GM19395 (cell line): ENCODE measurements at regions not wholly inside any gene's neighbourhood (a gene's known extent, or its start where the extent isn't known, plus 50 kb on each side); places are given as distances from the start of the nearest gene placed in this dataset.

ENCODE experiments used
- ATAC-seq: cut with Tn5 transposase; IDR thresholded peaks from one replicate; pipeline ENCODE4 v1.9.1; 2021; ENCODE audit warnings: mild to moderate bottlenecking, moderate library complexity; ENCODE audit not compliant: unreplicated experiment

DNA sequence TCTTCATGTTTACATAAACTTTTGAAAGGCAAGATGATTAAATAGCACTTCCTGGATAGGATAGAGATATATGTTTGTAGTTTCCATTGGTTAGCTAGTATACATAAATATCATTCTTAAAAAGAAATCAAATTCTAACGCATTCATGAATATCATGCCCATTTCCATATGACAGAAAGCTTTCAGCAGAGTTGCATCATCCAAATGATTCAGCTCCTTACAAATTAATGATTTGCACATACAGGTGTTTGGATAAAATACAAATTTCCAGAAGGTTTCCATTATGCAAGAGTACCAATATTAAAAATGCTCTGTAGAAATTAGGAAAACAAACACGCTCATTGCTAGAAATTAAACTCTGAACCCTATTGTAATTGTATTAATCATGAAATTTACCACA lies 264.4 kb downstream of the FOXG1 start:
- no peak for ATAC-seq

DNA sequence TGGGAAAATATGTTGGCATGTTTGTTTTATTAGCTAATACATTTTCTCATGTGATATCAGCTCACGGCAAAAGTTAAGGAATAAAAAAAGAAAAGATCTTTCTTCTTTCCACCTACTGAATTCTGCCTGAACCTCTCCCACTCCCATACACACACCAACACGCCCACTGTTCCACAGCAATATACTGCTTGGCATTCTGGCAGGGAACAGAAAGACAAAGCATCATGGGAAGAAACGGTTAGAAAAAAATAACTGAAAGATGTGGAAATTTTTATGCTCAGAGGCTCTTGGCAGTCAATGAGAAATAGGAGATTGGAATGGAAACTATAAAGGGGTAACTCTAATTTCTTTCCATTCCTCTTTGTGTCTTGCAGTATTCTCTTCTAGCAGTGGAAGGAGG lies 268.5 kb downstream of the FOXG1 start:
- no peak for ATAC-seq

DNA sequence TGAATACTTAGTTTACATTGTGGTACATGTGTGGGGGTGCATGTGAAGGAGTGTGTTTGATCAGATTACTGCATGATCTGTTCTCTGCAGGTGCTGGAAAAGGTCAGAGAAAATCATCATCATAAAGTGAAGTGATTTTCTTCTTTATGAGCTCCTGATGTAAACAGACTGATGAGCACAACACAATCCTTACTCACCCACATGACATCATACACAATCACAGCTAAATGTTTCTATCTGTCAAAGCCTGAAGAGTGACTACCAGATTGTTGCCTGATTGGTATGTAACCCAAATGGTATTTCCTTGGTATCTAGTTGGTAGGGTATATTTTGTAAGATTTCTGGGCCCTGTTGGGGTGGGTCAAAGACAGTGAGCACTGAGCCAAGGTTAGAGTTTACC lies 270.8 kb downstream of the FOXG1 start:
- ATAC-seq = no peak

DNA sequence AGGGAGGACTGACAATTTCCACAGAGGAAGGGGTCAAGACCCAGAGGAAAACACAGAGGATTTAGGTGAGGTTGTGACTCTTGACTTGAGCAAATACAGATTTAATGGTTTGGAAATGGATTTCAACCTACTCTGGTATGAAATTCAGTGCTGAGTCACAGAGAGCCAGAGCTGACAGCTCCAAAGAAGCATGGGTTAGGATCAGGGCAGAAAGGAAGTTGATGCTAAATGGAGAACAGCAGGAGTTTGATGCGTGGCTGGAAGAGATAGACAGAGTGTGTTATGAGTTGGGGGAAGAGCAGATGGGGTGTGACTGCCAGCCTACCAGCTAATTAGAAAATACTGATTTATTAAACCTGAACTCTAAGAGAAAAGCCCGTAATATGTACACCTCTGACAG lies 272.6 kb downstream of the FOXG1 start:
- no peak for ATAC-seq

DNA sequence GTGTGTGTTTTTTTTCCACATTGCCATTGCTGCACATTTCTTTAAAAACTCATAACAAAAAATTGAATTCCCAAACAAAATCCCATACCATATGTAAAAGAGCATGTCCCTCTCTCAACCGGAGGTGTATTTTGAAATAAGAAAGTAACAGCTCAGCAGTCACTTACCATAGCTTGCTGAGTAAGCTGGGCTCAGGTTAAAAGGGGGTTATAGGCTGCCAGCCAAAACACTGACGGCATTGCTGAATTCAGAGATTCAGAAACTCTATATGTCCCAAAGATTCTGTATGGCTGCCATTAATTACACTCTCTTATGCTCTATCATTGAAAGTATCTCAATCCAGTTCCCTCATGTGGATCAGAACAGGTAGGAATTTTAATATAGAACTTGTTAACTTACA lies 276.0 kb downstream of the FOXG1 start:
- no peak for ATAC-seq

DNA sequence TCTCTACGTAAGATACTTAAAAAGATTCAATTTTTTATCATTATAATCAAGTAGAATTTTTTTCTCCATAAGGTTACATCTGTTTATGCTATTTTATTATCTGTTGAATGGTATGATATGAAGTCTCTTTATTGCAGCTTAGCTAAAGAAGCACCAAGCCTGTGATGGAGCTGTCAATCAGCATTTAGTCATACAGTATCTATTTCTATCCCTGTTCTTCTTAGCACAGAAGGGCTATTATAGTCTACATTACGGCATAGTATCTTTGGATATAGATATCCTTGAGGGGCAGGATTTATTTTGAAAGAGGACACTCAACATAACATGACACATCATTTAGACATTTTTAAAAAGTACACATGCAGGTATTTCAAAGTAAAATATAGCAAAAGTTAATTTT lies 277.1 kb downstream of the FOXG1 start:
- no peak for ATAC-seq

DNA sequence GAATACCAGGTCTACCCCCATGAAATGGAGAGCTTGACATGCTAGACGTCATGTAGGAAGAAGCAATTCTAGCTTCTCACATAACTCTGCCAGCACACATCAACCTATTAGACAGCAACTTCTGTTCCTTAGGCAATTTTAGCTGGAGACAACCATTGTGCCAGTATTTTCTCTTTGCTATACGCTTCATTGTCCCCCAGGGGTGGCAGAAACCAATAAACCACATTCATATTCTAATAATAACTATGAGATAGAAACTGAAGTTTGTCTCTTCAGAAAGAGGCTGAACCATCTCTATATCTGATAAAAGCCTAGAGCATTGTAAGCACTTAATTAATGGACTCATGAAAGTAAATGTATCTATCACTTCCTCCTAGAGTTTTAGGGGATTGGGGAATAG lies 278.6 kb downstream of the FOXG1 start:
- no peak for ATAC-seq

DNA sequence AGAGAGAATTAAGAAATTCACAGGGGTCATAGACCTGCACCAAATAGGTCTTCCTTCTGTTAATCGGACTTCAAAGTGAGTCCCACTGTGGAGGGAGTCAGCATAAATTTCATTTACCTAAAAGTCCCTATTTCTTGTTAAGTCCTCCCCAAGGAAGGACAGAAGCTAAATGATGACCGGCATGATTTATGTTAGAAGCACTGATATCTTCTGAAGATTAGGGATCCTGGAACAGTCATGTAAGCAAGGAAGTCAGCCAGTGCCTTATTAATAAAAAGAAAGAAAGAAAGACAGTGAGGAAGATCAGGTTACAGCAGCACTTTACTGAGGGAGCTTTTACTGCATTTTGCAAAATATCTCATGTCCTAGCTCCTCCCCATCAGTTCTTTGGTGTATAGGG lies 287.5 kb downstream of the FOXG1 start:
- no peak for ATAC-seq

DNA sequence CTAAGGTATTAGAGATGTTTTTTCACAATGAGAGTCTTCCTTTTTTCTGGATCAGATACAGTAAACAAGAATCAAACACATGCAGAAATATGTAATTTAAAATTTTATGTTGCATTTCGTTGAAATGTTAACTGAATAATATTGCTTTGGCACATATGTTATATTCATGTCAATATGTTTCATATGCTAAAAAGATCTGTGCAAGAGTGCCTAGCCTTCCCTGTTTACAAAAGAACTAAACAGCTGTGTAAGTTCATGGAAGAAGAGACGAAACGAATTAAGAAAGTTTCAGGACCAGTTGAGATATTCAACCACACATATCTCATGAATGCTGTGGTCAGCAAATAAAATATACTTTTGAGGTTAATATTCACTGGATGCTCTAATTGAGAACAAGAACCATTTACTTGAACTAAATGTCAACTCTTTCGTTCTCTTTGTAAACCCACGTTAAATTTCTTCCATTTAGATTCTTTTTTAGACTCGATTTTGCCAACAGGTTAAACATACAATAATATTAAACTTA lies 289.5 kb downstream of the FOXG1 start:
- no peak for ATAC-seq

DNA sequence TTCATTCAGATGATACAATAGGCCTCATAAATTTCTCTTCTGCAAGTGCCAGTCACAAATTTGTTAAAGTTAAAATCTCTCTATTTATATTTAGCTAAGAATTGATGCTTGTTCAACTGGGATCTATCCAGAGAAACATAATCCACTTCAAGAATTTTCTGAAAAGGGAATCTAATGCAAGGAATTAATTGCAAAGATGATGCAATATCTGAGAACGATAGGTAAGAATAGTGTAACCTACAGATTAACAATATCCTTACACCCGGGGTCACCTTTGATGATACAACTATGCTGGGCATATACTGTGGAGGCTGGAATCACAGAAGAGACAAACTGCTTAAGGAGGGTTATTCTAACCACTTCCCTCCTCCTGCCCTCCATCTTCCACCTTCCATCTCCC lies 295.1 kb downstream of the FOXG1 start:
- no peak for ATAC-seq

DNA sequence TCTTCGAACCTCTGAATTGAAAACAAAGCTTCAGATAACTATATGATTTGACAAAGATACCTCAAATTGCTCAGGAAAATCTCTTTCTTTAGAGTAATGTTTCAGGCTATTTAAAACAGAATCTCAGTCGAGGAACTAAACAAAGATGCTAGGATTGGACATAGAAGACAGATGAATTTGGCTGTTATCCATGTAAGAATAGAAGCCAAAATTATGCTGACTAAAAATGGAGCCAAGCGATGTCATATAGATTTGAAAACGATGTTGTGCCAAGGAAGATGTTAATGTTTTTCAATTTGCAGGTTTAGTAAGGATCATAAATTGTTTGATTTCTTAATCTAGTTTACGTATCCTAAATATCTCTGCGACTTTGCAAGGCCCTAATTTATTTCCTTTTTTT lies 295.9 kb downstream of the FOXG1 start:
- ATAC-seq = no peak

DNA sequence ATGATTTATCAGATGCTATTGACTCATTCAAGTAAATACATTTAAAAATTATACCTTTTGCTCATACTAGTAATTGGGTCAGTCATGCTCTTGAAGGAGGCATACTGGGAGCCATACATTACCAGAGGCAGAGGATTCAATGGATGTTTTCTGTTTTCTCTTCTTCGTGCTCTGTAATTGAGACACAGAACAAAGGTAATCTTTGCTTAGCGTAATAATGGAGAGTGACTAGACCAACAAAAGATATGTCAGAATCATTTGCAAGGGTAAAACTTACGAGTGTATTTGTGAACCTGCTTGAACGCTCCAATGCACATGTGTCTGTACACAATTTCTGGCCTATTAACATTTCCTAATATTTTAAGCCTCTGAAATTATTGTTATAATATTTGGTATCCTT lies 296.4 kb downstream of the FOXG1 start:
- no peak for ATAC-seq

DNA sequence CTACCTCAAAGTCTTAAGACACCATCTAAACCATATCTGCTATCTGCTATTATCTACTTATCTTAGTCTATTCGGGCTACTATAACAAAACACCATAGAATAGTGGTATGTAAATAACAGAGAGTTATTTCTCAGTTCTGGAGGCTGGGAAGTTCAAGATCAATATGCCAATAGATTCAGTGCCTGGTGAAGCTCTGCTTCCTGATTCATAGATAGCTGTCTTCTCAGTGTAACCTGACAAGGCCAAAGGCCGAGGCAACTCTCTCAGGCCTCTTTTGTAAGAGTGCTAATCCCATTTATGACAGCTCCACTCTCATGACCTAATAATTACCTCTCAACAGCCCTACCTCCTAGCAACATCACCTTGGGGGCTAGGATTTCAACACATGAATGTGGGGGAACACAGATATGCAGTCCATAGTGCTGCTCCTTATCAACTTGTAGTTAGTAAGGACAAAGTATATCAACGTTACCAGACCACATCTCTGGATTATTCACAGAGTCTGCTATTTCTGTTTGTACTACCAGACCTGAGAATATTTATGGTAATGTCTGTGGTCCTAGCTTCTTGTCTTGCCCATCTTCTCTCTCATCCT lies 297.8 kb downstream of the FOXG1 start:
- no peak for ATAC-seq

DNA sequence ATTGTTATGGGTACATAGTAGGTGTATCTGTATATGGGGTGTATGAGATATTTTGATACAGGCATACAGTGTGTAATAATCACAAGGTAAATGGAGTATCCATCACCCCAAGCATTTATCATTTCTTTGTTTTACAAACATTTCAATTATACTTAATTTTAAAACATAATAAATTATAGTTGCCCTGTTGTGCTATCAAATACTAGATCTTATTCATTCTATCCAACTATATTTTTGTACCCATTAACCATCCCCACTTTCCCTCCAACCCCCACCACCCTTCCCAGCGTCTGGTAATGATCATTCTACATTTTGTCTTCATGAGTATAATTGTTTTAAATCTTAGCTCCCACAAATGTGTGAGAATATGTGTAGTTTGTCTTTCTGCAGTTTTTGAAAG lies 302.6 kb downstream of the FOXG1 start:
- no peak for ATAC-seq

DNA sequence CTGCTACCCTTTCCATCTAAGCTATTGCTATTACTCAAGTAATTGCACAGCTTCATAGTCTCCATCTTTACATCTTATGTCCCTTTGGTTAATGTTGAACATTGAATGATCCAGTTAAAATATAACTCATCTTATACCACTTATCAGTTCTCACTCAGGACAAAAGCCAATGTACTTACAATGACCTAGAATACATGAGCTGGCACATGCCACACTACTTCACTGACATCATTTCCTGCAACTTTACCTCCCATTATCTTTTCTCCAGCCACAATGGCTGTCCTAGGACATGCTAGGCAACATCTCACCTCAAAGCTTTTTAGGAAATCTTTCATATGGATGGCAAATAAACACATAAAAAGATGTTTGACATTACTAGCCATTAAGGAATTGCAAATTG lies 309.2 kb downstream of the FOXG1 start:
- no peak for ATAC-seq

DNA sequence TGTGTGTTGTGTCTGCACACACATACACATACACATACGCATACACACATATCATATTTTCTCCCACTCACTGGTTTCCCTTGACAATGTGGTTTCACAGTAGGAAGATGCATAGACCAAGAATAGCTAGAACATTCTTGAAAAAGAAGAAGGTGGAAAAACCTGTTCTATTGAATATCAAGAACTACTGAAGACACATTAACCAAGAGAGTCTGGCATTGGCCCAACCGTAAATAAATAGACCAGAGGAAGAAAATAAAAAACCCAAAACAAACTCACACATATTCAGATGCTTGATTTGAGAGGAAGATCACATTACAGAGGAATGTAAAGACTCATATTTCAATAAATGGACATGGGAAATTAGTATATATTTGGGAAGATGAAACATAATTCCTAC lies 311.3 kb downstream of the FOXG1 start:
- ATAC-seq = no peak

DNA sequence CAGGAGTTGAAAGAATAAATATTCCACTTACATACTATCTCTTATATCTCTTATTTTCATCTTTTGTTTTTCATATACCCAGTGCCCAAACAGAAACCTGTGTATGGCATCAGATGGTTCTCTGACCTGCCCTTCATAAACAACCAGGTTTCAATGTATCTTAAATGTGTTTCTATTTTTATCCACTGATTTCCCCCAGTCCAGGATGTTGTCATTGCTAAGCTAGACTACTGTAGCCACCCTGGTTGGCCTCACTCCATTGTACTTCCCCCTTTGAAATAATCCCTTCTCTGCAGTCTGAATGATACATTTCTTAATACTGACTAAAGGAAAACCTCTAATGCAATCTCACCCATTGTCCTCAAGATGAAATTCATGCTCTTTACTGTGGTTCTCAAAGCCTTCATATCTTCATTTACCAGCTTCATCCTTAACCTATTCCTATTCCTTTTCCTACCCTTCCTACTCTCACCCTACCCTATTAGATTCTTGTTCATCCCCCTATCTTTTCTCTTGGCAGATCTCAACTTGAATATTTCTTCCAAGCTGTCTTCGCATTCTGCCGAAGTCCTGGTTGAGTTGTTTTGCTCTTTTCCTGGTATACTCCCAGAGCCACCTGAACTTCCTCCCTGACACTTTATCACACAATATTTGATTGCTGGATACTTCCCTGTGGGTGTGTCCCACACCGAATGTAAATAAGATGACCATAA lies 312.4 kb downstream of the FOXG1 start:
- ATAC-seq = no peak

DNA sequence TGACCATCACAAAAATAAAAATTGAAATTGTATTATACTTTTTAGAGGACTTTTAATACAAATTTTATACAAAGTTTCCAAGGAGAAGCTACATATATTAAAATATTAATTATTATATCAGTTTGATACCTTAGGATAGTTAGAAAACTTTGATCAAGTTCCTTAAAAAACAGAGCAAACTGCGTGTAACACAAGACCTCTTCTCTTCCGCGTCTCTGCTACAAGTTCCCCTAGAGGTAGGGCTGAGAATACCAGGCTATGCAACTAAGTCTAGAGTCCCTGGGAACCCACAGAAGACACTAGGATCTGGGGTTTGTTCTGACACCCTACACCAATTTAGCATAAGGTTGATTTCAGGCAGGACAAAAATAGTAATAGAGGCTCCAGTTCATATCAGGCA lies 319.0 kb downstream of the FOXG1 start:
- ATAC-seq = no peak

DNA sequence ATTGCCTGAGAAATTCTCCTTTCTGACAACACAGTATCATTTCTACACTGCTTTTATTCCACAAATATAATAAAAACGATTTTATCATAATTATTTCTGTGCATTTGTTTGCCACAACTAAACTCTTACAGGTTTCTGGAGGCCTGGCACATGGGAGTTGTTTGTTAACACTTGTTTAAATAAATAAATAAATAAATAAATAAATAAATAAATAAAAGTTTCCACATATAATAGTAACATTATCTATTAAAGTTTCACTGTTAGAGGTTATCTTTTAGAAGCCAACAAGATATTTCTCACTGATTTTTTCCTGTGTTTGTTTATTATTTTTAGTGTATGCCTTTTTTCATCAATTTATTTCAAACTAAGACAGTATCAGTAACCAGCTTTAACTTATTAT lies 323.3 kb downstream of the FOXG1 start:
- no peak for ATAC-seq

DNA sequence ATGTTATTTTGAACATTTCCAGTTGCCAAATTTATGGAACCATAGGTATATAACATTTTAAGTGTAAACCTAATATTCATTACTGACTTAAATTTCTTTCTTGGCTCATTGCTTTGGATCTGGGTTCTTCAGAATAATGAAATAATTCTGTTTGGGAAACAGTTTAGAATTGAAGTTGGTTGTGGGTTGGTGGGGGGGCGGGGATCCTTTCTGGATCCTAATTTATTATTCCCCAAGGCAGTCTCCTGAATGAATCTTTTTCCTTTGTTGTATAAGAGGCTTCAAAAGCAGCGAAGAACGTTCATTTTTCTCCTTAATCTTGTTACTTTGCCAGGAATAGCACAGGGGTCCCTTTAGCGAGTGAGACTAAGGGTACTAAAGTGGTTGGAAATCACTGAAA lies 325.5 kb downstream of the FOXG1 start:
- ATAC-seq = no peak

DNA sequence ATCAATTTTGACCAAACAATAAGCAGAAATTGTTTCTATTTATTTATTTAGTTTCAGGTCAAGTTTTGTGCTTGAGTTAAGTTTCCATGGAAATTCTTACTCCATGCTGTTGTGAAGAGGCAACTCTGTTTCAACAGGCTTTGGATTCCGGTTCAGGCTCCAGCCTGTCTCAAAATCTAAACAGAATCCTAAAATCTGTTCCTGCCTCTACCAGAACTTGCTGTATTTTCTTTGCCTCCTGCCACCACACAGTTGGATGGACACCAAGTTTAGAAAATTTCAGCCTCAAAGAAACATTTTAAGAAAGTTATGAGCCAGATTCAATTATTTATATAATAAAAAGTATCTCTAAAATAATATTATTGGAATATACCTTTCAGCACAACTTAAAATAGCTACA lies 330.9 kb downstream of the FOXG1 start:
- ATAC-seq = no peak

DNA sequence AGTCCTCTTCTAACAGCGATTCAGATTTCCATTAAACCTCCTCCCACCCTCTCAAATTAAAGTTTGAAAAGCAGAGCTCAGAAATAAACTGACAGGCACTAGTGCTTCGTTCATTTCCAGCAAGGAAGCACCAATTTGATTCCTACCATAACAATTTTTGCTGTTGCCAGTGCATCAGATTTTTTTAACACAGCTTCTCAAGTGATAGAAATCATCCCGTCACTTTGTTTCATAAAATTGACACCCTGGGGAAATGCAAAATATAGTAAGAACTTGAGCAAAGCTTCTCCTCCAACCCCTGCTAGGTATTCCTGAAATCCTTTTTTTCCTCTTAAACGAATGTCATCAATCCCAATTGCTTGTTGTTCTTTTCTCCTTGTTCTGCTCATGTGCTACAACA lies 332.1 kb downstream of the FOXG1 start:
- ATAC-seq = no peak

DNA sequence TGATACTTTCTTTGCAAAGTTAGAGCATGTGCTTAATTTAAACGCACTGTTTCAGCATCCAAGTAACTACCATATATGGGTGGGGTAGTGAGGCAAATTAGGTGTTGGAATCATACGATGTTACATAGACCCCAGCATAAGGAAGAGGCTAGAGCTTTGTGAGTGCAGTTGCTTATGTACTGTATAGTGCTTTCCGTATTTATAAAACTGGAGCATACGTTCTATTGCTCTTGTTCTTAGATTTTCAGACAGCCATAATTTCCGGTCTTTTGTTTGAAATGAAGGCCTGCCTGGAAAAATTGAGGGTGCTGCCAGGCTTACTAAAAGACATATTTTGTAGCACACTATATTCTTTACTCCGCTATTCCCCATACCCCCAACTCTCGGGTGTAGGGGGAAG lies 335.7 kb downstream of the FOXG1 start:
- ATAC-seq = no peak
